GM18517 (cell line): ENCODE measurements at regions not wholly inside any gene's neighbourhood (a gene's known extent, or its start where the extent isn't known, plus 50 kb on each side); places are given as distances from the start of the nearest gene placed in this dataset.

Experiments used
- ATAC-seq: cut with Tn5 transposase; IDR thresholded peaks from one replicate; pipeline ENCODE4 v1.9.1; 2021; ENCODE audit warnings: mild to moderate bottlenecking, moderate library complexity; ENCODE audit not compliant: unreplicated experiment

- ATAC-seq = no peak
These were observed 198.2 kb upstream of the PLEKHG7 start for GRCh38 chr12:92504594-92504981.

DNA sequence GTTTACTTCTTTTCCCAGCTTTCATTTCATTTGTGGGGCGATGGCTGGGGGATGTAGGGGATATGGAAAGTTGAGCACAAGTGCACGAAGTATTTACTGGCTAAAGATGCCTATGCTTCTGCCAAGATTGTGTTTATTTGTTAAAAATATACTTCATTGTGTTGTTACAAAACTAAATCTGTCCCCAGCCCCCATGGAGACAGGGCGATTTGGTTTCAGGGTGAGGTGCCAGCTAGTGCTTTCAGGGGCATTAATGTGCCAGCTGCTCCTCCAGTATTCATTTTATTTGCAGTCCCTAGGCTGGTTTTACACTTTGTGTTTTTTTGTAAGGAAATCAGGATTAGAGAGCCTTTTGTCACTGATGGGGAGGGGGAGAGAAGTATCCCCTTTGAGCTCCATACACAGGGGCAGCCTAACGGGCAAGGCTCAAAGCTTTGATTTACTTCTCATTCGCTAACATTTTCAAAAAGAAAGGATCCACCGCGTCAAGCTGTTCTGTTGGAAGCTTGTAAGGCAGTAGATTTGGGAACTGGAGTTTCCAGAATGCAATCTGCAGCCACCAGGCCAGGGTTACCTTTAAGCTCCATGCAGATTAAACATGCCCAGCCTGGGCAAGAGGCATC lies 198.7 kb upstream of the PLEKHG7 start:
- no peak for ATAC-seq

DNA sequence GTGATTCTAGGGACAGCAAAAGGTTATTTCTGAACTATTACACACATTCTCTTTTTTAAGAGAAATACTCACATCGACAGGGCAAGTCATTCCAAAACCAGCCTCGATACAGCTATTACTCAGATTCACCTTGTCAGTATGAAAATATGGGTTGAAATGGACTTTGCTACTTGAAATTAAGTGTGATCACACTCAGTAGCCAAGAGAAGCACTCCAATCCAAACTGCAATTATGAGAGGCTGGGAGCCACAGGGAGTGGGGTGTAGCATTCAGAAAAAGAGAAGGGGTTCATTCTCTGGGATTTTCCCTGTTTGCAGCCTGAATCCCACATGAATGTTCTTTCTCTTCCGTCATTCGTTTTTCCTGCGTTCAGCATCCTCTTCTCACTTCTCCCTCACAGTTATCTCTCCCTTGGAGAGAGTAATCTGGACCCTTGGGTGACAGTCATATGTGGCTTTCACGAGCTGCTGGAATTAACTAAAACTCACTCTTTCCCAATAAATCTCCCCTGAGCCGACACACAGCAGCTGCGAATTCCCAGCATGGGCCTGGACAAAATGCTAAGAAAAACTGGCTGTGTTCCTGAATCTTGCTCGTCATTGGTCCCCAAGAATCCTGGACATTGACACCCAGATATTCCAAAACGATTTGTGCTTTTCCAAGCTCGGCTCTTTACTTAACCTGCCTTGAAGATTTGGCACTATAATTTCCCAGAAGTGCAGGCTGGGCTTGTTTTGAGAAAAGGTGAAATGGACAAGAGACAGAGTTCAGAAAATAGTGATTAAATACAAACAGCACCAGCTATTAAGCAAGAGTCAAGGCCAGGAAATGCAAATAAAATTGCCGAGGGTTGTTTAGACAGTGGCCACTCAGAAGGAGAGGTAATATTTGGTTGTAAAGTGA lies 199.5 kb upstream of the PLEKHG7 start:
- ATAC-seq = peak; percentile 70

GRCh38 chr12:92502417-92503028 lies 200.3 kb upstream of the PLEKHG7 start:
- peak; percentile 47 for ATAC-seq

- ATAC-seq = peak; percentile 54
These were observed 206.0 kb upstream of the PLEKHG7 start for GRCh38 chr12:92496790-92497189.

- no peak for ATAC-seq
These were observed 207.7 kb upstream of the PLEKHG7 start for GRCh38 chr12:92495108-92495507.

DNA sequence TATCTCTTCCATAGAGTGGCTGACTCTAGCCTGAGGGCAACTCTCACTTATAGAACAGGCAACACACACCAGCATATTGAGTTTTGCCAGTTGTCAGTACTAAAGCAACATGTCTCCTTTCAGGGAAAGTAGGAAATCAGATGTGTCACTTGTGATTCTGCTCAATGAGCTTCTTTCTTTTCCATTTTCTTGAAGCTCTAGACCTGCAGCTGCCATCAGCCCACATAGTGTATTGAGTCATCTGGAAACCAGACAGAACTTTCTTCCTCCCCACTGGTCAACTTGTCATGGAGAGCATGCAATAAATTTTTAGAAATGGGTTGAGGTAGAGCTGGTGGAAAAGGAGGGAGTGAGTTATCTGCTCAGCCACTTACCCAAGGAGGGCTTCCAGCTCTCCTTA lies 209.0 kb upstream of the PLEKHG7 start:
- peak; percentile 65 for ATAC-seq

- ATAC-seq = no peak
These were observed 209.8 kb upstream of the PLEKHG7 start for GRCh38 chr12:92492995-92493394.

DNA sequence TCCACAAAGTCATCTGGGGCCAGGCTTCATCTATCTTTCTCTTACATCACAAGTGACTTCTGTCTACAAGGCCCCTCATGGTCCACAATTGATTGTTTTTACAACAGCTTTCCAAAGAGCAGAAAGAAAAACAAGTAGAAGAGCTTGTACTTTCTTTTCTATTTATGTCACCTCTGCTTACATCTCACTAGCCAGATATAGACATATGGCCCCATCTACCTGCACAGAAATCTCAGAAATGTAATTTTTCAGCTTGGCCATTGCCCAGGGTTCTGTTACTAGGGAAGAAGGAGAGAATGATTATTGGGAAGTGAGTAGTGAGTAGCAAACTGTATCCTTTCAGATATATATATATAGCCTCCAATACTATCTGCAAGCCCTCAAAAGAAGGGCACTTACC lies 210.5 kb upstream of the PLEKHG7 start:
- ATAC-seq = no peak

DNA sequence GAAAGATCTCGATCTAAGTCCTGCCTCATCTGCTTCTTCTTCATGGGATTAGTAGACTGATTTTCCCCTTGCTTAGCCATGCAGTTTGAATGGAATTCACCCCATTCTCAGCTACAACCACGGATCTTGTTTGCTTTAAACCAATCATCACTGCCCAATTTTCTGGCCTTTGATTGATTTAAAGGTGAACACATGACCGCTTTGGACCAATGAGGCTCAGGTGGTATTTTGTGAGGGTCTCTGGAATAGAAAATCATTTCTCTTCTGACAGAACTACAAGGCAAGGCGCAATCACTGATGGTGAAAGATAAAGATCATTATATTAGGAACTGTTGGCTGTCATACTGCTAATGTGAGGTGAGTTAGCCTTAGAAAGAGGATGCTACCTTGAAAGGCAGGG lies 213.0 kb upstream of the PLEKHG7 start:
- no peak for ATAC-seq

- no peak for ATAC-seq
These were observed 214.1 kb upstream of the PLEKHG7 start for GRCh38 chr12:92488735-92489134.

GRCh38 chr12:92487138-92487485 lies 215.7 kb upstream of the PLEKHG7 start:
- no peak for ATAC-seq

- ATAC-seq = no peak
These were observed 216.2 kb upstream of the PLEKHG7 start for GRCh38 chr12:92486443-92487137.

- no peak for ATAC-seq
These were observed 217.1 kb upstream of the PLEKHG7 start for GRCh38 chr12:92485351-92486348.

- ATAC-seq = no peak
These were observed 220.2 kb upstream of the PLEKHG7 start for GRCh38 chr12:92482599-92482998.

- ATAC-seq = no peak
These were observed 221.7 kb upstream of the PLEKHG7 start for GRCh38 chr12:92481066-92481465.

- ATAC-seq = no peak
These were observed 224.1 kb upstream of the PLEKHG7 start for GRCh38 chr12:92478692-92479091.

- no peak for ATAC-seq
These were observed 225.9 kb upstream of the PLEKHG7 start for GRCh38 chr12:92476844-92477243.

GRCh38 chr12:92473564-92473963 lies 229.2 kb upstream of the PLEKHG7 start:
- ATAC-seq = no peak

DNA sequence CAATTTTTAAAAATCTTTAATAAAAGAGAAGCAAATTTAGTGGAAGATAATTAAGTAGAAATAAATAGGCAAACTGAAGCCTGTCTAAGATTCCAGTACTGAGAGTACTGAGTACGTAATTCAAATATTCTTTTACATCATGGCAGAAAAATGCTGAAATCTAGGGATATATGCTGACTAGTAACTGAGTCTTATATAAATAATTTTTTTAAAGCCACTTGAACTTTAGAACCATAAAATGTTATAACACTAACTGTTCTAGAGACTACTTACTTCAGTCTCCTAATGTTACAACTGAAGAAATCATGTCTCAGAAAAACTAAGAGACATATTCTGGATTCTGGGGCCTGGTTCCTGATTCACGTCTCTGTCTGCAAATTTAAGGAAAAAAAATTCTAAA lies 230.6 kb upstream of the PLEKHG7 start:
- no peak for ATAC-seq
